CD14-positive monocyte (primary cell): ENCODE measurements at regions not wholly inside any gene's neighbourhood (a gene's known extent, or its start where the extent isn't known, plus 50 kb on each side); places are given as distances from the start of the nearest gene placed in this dataset.

Experiments used
- DNase-seq, 3 donors: peaks; one replicate each; pipeline ENCODE4 v3.0.0-alpha.2; 2011 to 2022
- H2AFZ ChIP-seq: 2 replicates; pipeline ENCODE4 v1.6.0; 2012; ENCODE audit warnings: mild to moderate bottlenecking, low read depth, low read length, inconsistent platforms; ENCODE audit not compliant: insufficient read depth, poor library complexity, severe bottlenecking
- H3K27ac ChIP-seq, 2 donors: 1 replicate in 1 of 2; 2 replicates in 1 of 2; pipeline ENCODE4 v1.5.1; 2012 to 2013; ENCODE audit warnings: low read length in 2 of 2, control low read depth in 1 of 2, inconsistent platforms in 1 of 2, low read depth in 1 of 2, mild to moderate bottlenecking in 1 of 2
- H3K27me3 ChIP-seq, 2 donors: one replicate each; pipeline versions ENCODE4 v1.6.0 to v1.6.1; 2011 to 2013; ENCODE audit warnings: low read length in 2 of 2; ENCODE audit not compliant: control insufficient read depth in 2 of 2, insufficient read depth in 2 of 2
- H3K36me3 ChIP-seq, 2 donors: replicated peaks in 1 of 2; 1 replicate in 1 of 2; 2 replicates in 1 of 2; pipeline versions ENCODE4 v1.5.1 to v1.6.1; 2012 to 2013; ENCODE audit warnings: low read length in 2 of 2, control low read depth in 1 of 2, inconsistent platforms in 1 of 2, mild to moderate bottlenecking in 1 of 2; ENCODE audit not compliant: insufficient read depth in 2 of 2, control insufficient read depth in 1 of 2
- H3K4me1 ChIP-seq, 2 donors: 1 replicate in 1 of 2; 2 replicates in 1 of 2; pipeline versions ENCODE4 v1.5.1 to v1.6.1; 2012 to 2013; ENCODE audit warnings: low read length in 2 of 2, control low read depth in 1 of 2, inconsistent platforms in 1 of 2, mild to moderate bottlenecking in 1 of 2, moderate library complexity in 1 of 2; ENCODE audit not compliant: insufficient read depth in 2 of 2, control insufficient read depth in 1 of 2
- H3K4me2 ChIP-seq: replicated peaks from 2 replicates; pipeline ENCODE3; 2012; ENCODE audit warnings: low read length, moderate library complexity, mild to moderate bottlenecking; ENCODE audit not compliant: poor library complexity, severe bottlenecking; ENCODE audit errors: extremely low read depth
- H3K4me3 ChIP-seq, 3 experiments: fragments of 200-600 bp in 1 of 3; sonication (generic) in 1 of 3; replicated peaks in 1 of 3; 1 replicate in 2 of 3; 2 replicates in 1 of 3; pipeline ENCODE4 v1.5.1; 2011 to 2013; ENCODE audit warnings: low read length in 3 of 3, mild to moderate bottlenecking in 3 of 3, control low read depth in 2 of 3, low read depth in 2 of 3, inconsistent platforms in 1 of 3, moderate library complexity in 1 of 3
- H3K79me2 ChIP-seq: 2 replicates; pipeline ENCODE4 v1.6.0; 2012; ENCODE audit warnings: mild to moderate bottlenecking, control low read depth, inconsistent platforms, low read length, moderate library complexity; ENCODE audit not compliant: insufficient read depth
- H3K9ac ChIP-seq: 2 replicates; pipeline ENCODE4 v1.6.0; 2017; ENCODE audit warnings: low read length, mild to moderate bottlenecking; ENCODE audit not compliant: insufficient read depth, poor library complexity, severe bottlenecking
- H3K9me3 ChIP-seq, 2 donors: replicated peaks in 1 of 2; 1 replicate in 1 of 2; 2 replicates in 1 of 2; pipeline versions ENCODE4 v1.5.1 to v1.6.1; 2012 to 2013; ENCODE audit warnings: low read length in 2 of 2, control low read depth in 1 of 2; ENCODE audit not compliant: control insufficient read depth in 1 of 2, insufficient read depth in 1 of 2
- H4K20me1 ChIP-seq: 2 replicates; pipeline ENCODE4 v1.6.0; 2012; ENCODE audit warnings: mild to moderate bottlenecking, low read length, control low read depth, moderate library complexity; ENCODE audit not compliant: insufficient read depth
- H3K27ac Mint-ChIP-seq, 7 donors: one replicate each; pipeline ENCODE4 v1.8.0; 2020; ENCODE audit warnings: mild to moderate bottlenecking in 7 of 7, mixed read lengths in 7 of 7, moderate library complexity in 6 of 7, inconsistent platforms in 2 of 7
- H3K27me3 Mint-ChIP-seq, 3 donors: one replicate each; pipeline ENCODE4 v1.8.0; 2021 to 2022; ENCODE audit warnings: low read depth in 3 of 3, mild to moderate bottlenecking in 3 of 3, mixed read lengths in 3 of 3, moderate library complexity in 3 of 3, inconsistent platforms in 1 of 3
- H3K36me3 Mint-ChIP-seq, 2 donors: one replicate each; pipeline ENCODE4 v1.8.0; 2020; ENCODE audit warnings: mixed read lengths in 2 of 2, inconsistent platforms in 1 of 2, mild to moderate bottlenecking in 1 of 2
- H3K4me1 Mint-ChIP-seq: one replicate; pipeline ENCODE4 v1.8.0; 2020; ENCODE audit warnings: mild to moderate bottlenecking, mixed read lengths
- H3K4me3 Mint-ChIP-seq, 2 donors: one replicate each; pipeline ENCODE4 v1.8.0; 2020; ENCODE audit warnings: mild to moderate bottlenecking in 2 of 2, mixed read lengths in 2 of 2, moderate library complexity in 1 of 2
- H3K9me3 Mint-ChIP-seq, 7 donors: one replicate each; pipeline ENCODE4 v1.8.0; 2020 to 2022; ENCODE audit warnings: mixed read lengths in 7 of 7, mild to moderate bottlenecking in 6 of 7, moderate library complexity in 6 of 7, inconsistent platforms in 2 of 7
- WGBS: methylation state at CpG from one replicate; pipeline ENCODE4 v1.1.5; 2013; ENCODE audit warnings: missing lambda C conversion rate; ENCODE audit not compliant: insufficient coverage; 5-methylcytosine and 5-hydroxymethylcytosine counted together
- intact Hi-C, 2 donors: fragments of 100-400 bp; cut with micrococcal nuclease; formaldehyde crosslinking; loops; one replicate each; pipeline versions ENCODE4 v1.15.0 to v1.15.1; 2023
- TF ChIP-seq, protein P1 (sequence below): fragments of 200-600 bp; IDR thresholded peaks from one replicate; pipeline ENCODE4 v1.8.0; 2022; ENCODE audit warnings: antibody characterized with exemption, mild to moderate bottlenecking

- Mint-ChIP-seq H3K27me3 (no peaks in the 10 kb centered on the region), H3K4me3 (no peak overlapping the region)
- no CpG with 5 or more reads among the region's 1 CpG for WGBS
Measured at GRCh38 chr9:106172265-106172664, 477.9 kb downstream of the TMEM38B start.

DNA sequence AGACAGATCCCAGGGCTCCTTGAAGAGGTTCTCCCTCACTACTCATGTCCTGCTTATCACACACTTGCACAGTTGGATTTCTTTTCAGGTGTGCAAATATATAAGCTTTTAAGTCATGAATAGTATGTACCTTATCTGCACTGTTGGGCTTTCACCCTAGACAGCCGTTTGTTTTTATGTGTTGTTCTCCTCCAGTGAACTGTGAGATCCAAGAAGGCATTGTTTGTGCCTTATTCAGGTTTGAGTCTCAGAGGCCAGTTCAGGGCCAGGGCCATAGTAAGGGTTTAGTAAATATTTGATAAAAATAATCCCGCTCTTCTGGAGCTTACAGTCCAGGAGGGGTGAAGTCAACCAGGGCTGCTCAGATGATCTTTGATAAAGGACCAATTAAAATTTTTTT lies 480.0 kb downstream of the TMEM38B start:
- H3K4me1 Mint-ChIP-seq, result no peaks in the 10 kb centered on the region

More at GRCh38 chr9:106172265-106172664, 477.9 kb downstream of the TMEM38B start:
- H3K4me2 ChIP-seq, result no peak overlapping the region
- H3K4me1 ChIP-seq, result no peaks in the 10 kb centered on the region
- no peaks in the 10 kb centered on the region for H3K36me3 ChIP-seq
- no peaks in the 10 kb centered on the region for H4K20me1 ChIP-seq
- peaks cover 0 to 6% (median 4%) of the 10 kb centered on the region in 7 donors for H3K9me3 Mint-ChIP-seq
- DNase-seq, result no peak
- H3K4me3 ChIP-seq, result no peak overlapping the region
- H3K27me3 ChIP-seq, result no peaks in the 10 kb centered on the region
- no peak overlapping the region for H3K27ac Mint-ChIP-seq
- intact Hi-C loops, result no loop called here
- H3K36me3 Mint-ChIP-seq, result no peaks in the 10 kb centered on the region
- H3K27ac ChIP-seq, result no peak overlapping the region
- TF ChIP-seq, protein P1, sequence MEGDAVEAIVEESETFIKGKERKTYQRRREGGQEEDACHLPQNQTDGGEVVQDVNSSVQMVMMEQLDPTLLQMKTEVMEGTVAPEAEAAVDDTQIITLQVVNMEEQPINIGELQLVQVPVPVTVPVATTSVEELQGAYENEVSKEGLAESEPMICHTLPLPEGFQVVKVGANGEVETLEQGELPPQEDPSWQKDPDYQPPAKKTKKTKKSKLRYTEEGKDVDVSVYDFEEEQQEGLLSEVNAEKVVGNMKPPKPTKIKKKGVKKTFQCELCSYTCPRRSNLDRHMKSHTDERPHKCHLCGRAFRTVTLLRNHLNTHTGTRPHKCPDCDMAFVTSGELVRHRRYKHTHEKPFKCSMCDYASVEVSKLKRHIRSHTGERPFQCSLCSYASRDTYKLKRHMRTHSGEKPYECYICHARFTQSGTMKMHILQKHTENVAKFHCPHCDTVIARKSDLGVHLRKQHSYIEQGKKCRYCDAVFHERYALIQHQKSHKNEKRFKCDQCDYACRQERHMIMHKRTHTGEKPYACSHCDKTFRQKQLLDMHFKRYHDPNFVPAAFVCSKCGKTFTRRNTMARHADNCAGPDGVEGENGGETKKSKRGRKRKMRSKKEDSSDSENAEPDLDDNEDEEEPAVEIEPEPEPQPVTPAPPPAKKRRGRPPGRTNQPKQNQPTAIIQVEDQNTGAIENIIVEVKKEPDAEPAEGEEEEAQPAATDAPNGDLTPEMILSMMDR, result no peak
- no peaks in the 10 kb centered on the region for H3K9me3 ChIP-seq
- no peaks in the 10 kb centered on the region for H3K4me1 Mint-ChIP-seq
- no peak overlapping the region for H2AFZ ChIP-seq
- no peak overlapping the region for H3K9ac ChIP-seq
- no peaks in the 10 kb centered on the region for H3K79me2 ChIP-seq

More for the DNA sequence above, 480.0 kb downstream of the TMEM38B start:
- no peak overlapping the region for H3K4me2 ChIP-seq
- no peaks in the 10 kb centered on the region for H3K9me3 ChIP-seq
- H4K20me1 ChIP-seq, result no peaks in the 10 kb centered on the region
- H3K27me3 ChIP-seq, result no peaks in the 10 kb centered on the region
- Mint-ChIP-seq H3K27ac (no peak overlapping the region), H3K4me3 (no peak overlapping the region), H3K9me3 (peaks cover 0 to 6% (median 2%) of the 10 kb centered on the region in 7 donors), H3K27me3 (no peaks in the 10 kb centered on the region), H3K36me3 (no peaks in the 10 kb centered on the region)
- no peak overlapping the region for H3K9ac ChIP-seq
- TF ChIP-seq, protein P1, result no peak
- no peak overlapping the region for H3K4me3 ChIP-seq
- no peaks in the 10 kb centered on the region for H3K4me1 ChIP-seq
- H3K79me2 ChIP-seq, result no peaks in the 10 kb centered on the region
- no peaks in the 10 kb centered on the region for H3K36me3 ChIP-seq
- intact Hi-C loops, result no loop called here
- H2AFZ ChIP-seq, result no peak overlapping the region
- H3K27ac ChIP-seq, result no peak overlapping the region
- WGBS, result 78% methylated on average over 1 of the region's 2 CpGs
- no peak for DNase-seq
